BLaER1 treated with 17β-estradiol and CSF1 and Interleukin-3, amounts not matched to agents 10 nM and 100 nM (cell line): ENCODE measurements at regions not wholly inside any gene's neighbourhood (a gene's known extent, or its start where the extent isn't known, plus 50 kb on each side); places are given as distances from the start of the nearest gene placed in this dataset.
"Not testable (repeated sequence)": the region's sequence is repeated elsewhere in the genome, so short reads cannot be mapped to it uniquely, and the experiment has no call there.

ENCODE experiments used
- H3K27ac ChIP-seq, 11 experiments: shearing (Covaris generic); formaldehyde crosslinking; 2 replicates each; pipeline ENCODE4 v1.8.1; 2022
- H3K27me3 ChIP-seq, 11 experiments: shearing (Covaris generic); formaldehyde crosslinking; 2 replicates each; pipeline ENCODE4 v1.8.1; 2022
- H3K36me3 ChIP-seq, 11 experiments: shearing (Covaris generic); formaldehyde crosslinking; 2 replicates each; pipeline ENCODE4 v1.8.1; 2022
- H3K4me1 ChIP-seq, 10 experiments: shearing (Covaris generic); formaldehyde crosslinking; 2 replicates each; pipeline ENCODE4 v1.8.1; 2022
- H3K4me2 ChIP-seq, 11 experiments: shearing (Covaris generic); formaldehyde crosslinking; 2 replicates each; pipeline ENCODE4 v1.8.1; 2022
- H3K4me3 ChIP-seq, 10 experiments: shearing (Covaris generic); formaldehyde crosslinking; 2 replicates each; pipeline ENCODE4 v1.8.1; 2022
- H3K9ac ChIP-seq, 11 experiments: shearing (Covaris generic); formaldehyde crosslinking; 2 replicates each; pipeline ENCODE4 v1.8.1; 2022
- H3K9me3 ChIP-seq, 11 experiments: shearing (Covaris generic); formaldehyde crosslinking; replicated peaks in 1 of 11; 2 replicates each; pipeline ENCODE4 v1.8.1; 2022
- H4K20me1 ChIP-seq, 11 experiments: shearing (Covaris generic); formaldehyde crosslinking; 2 replicates each; pipeline ENCODE4 v1.8.1; 2022
- Cebpa-rat ChIP-seq, 11 experiments: shearing (Covaris generic); IDR thresholded peaks; 2 replicates each; pipeline ENCODE4 v1.8.1; 2022

DNA sequence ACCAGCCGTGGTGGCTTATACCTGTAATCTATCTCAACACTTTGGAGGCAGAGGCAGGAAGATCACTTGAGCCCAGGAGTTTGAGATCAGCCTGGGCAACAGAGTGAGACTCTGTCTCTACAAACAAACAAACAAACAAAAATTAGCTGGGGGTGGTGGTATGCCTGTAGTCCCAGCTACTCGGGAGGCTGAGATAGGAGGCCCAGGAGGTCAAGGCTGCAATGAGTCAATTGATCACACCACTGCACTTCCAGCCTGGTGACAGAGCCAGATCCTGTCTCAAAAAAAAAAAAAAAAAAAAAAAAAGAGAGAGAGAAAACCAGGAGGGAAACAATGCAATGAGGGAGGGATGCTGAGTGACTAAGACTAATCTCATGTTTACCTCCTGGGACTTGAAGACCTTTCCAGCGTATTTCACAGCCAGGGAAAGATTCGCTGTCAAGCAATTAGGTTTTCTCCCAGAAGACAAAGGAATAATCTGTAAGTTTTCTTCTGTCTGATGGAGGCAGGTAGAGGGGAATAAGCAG lies 51.1 kb upstream of the MIER3 start:
- H3K27ac ChIP-seq, result no peak overlapping the region
- no peak overlapping the region for H3K9ac ChIP-seq
- no peaks in the 10 kb centered on the region for H3K4me1 ChIP-seq
- H4K20me1 ChIP-seq, result no peaks in the 10 kb centered on the region
- no peaks in the 10 kb centered on the region for H3K27me3 ChIP-seq
- H3K9me3 ChIP-seq, result no peaks in the 10 kb centered on the region
- no peak overlapping the region for H3K4me2 ChIP-seq
- TF ChIP-seq Cebpa-rat (IDR thresholded peaks at IDR 0.05), result no peak
- no peak overlapping the region for H3K4me3 ChIP-seq
- no peaks in the 10 kb centered on the region for H3K36me3 ChIP-seq

GRCh38 chr5:57003566-57003965 lies 51.6 kb upstream of the MIER3 start:
- H3K36me3 ChIP-seq, H3K27me3 ChIP-seq, H3K4me2 ChIP-seq, H3K9me3 ChIP-seq, H3K4me3 ChIP-seq, H3K27ac ChIP-seq, H3K9ac ChIP-seq, H3K4me1 ChIP-seq, H4K20me1 ChIP-seq: not testable (repeated sequence)

DNA sequence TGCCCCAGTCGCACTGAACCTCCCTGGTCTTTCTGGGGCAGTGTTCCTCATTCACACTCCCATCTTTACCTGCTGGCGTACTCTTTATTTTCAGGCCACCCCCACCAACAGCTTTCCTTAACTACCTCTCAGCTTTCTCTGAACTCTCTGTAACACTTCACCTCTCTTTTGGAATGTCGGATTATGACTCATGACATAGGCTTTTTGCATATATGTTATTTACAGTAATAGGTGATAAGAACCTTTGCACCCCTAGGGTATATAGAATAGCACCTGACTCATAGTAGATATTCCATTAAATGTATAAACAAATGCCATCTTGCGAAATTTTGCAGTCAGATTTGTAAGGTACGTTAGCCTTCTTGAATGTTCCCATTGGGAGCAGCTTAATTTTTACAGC lies 52.9 kb upstream of the MIER3 start:
- no peaks in the 10 kb centered on the region for H3K27me3 ChIP-seq

GRCh38 chr5:57007344-57007743 lies 55.4 kb upstream of the MIER3 start:
- no peak overlapping the region for H3K4me3 ChIP-seq
- TF ChIP-seq Cebpa-rat (IDR thresholded peaks at IDR 0.05), result no peak
- H3K9ac ChIP-seq, result no peak overlapping the region
- no peaks in the 10 kb centered on the region for H3K36me3 ChIP-seq
- no peaks in the 10 kb centered on the region for H3K27me3 ChIP-seq
- no peak overlapping the region for H3K4me2 ChIP-seq
- no peak overlapping the region for H3K27ac ChIP-seq
- no peaks in the 10 kb centered on the region for H4K20me1 ChIP-seq
- H3K9me3 ChIP-seq, result no peaks in the 10 kb centered on the region
- H3K4me1 ChIP-seq, result no peaks in the 10 kb centered on the region

More for the DNA sequence above, 52.9 kb upstream of the MIER3 start:
- H3K4me2 ChIP-seq, result no peak overlapping the region
- H4K20me1 ChIP-seq, result no peaks in the 10 kb centered on the region
- no peak overlapping the region for H3K4me3 ChIP-seq
- no peak overlapping the region for H3K9ac ChIP-seq
- no peak for TF ChIP-seq Cebpa-rat (IDR thresholded peaks at IDR 0.05)
- no peaks in the 10 kb centered on the region for H3K36me3 ChIP-seq
- H3K9me3 ChIP-seq, result no peaks in the 10 kb centered on the region
- H3K27ac ChIP-seq, result no peak overlapping the region
- H3K4me1 ChIP-seq, result no peaks in the 10 kb centered on the region

- Histone ChIP-seq H3K4me1 (no peaks in the 10 kb centered on the region), H3K36me3 (no peaks in the 10 kb centered on the region), H3K9ac (no peak overlapping the region), H4K20me1 (no peaks in the 10 kb centered on the region), H3K4me3 (no peak overlapping the region), H3K27ac (no peak overlapping the region), H3K9me3 (no peaks in the 10 kb centered on the region), H3K27me3 (no peaks in the 10 kb centered on the region), H3K4me2 (no peak overlapping the region)
- no peak for TF ChIP-seq Cebpa-rat (IDR thresholded peaks at IDR 0.05)
Observed at GRCh38 chr5:57009811-57010210, 57.9 kb upstream of the MIER3 start.

- no peaks in the 10 kb centered on the region for H3K4me1 ChIP-seq
- H4K20me1 ChIP-seq, result no peaks in the 10 kb centered on the region
- no peak overlapping the region for H3K27ac ChIP-seq
- no peak overlapping the region for H3K9ac ChIP-seq
- no peaks in the 10 kb centered on the region for H3K27me3 ChIP-seq
- no peaks in the 10 kb centered on the region for H3K9me3 ChIP-seq
- no peak overlapping the region for H3K4me3 ChIP-seq
- no peak for TF ChIP-seq Cebpa-rat (IDR thresholded peaks at IDR 0.05)
- no peak overlapping the region for H3K4me2 ChIP-seq
- H3K36me3 ChIP-seq, result no peaks in the 10 kb centered on the region
Observed at GRCh38 chr5:57010786-57011185, 58.9 kb upstream of the MIER3 start.

DNA sequence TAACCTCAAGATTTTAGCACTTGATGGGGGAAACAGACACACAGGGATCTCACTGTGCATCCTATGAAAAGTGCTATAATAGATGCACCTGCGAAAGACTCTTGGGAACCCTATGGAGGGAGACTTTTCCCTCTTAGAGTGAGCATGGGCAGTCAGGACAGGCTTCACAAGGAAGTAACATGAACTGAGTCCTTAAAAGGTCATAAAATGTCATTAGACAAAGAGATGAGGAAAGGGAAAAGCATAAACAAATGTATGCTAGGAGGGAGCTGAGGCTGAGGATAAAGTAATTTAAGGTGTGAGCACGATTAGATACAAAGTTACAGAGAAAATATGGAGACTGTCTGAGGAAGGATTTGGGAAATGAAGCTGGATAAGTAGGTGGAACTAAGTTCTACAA lies 60.6 kb upstream of the MIER3 start:
- Histone ChIP-seq H3K4me1 (no peaks in the 10 kb centered on the region), H3K9me3 (no peaks in the 10 kb centered on the region), H3K4me3 (no peak overlapping the region), H3K27me3 (no peaks in the 10 kb centered on the region), H3K9ac (no peak overlapping the region), H3K4me2 (no peak overlapping the region), H4K20me1 (no peaks in the 10 kb centered on the region), H3K36me3 (no peaks in the 10 kb centered on the region), H3K27ac (no peak overlapping the region)
- no peak for TF ChIP-seq Cebpa-rat (IDR thresholded peaks at IDR 0.05)

- Histone ChIP-seq H3K4me1 (peaks cover 6 to 16% (median 13%) of the 10 kb centered on the region in 10 experiments), H3K27ac (no peak overlapping the region), H3K27me3 (no peaks in the 10 kb centered on the region), H3K4me2 (no peak overlapping the region), H3K36me3 (no peaks in the 10 kb centered on the region), H4K20me1 (no peaks in the 10 kb centered on the region), H3K9ac (no peak overlapping the region), H3K4me3 (no peak overlapping the region), H3K9me3 (peaks cover 9 to 21% (median 14%) of the 10 kb centered on the region in 11 experiments; a peak in 19 of 22 replicates)
- TF ChIP-seq Cebpa-rat (IDR thresholded peaks at IDR 0.05), result no peak
Observed at GRCh38 chr5:57025961-57026360, 74.0 kb upstream of the MIER3 start.

- no peaks in the 10 kb centered on the region for H3K27me3 ChIP-seq
- H3K27ac ChIP-seq, result no peak overlapping the region
- no peaks in the 10 kb centered on the region for H4K20me1 ChIP-seq
- H3K4me1 ChIP-seq, result peaks cover 19 to 27% (median 25%) of the 10 kb centered on the region in 10 experiments
- no peak for TF ChIP-seq Cebpa-rat (IDR thresholded peaks at IDR 0.05)
- H3K4me3 ChIP-seq, result no peak overlapping the region
- no peak overlapping the region for H3K4me2 ChIP-seq
- peaks cover 9 to 21% (median 14%) of the 10 kb centered on the region in 11 experiments; a peak in 19 of 22 replicates for H3K9me3 ChIP-seq
- H3K36me3 ChIP-seq, result no peaks in the 10 kb centered on the region
- H3K9ac ChIP-seq, result no peak overlapping the region
Observed at GRCh38 chr5:57028161-57028560, 76.2 kb upstream of the MIER3 start.

GRCh38 chr5:57032151-57032551 lies 80.2 kb upstream of the MIER3 start:
- Histone ChIP-seq H3K4me3 (no peak overlapping the region), H3K9me3 (no peaks in the 10 kb centered on the region), H3K9ac (no peak overlapping the region), H3K4me2 (peak overlapping the region in 8 of 11 experiments; percentile 2 to 42 (median 20); a peak in 10 of 22 replicates), H3K27me3 (no peaks in the 10 kb centered on the region), H3K4me1 (peaks cover 20 to 39% (median 34%) of the 10 kb centered on the region in 10 experiments), H3K27ac (no peak overlapping the region), H3K36me3 (no peaks in the 10 kb centered on the region), H4K20me1 (no peaks in the 10 kb centered on the region)
- TF ChIP-seq Cebpa-rat (IDR thresholded peaks at IDR 0.05), result no peak
